ENCODE measurements at regions not wholly inside any gene's neighbourhood (a gene's known extent, or its start where the extent isn't known, plus 50 kb on each side); places are given as distances from the start of the nearest gene placed in this dataset.

GRCh38 chr5:82525626-82526025, 247.5 kb upstream of the RPS23 start:
- intact Hi-C loops (cut with DNase I) = no loop called here
- Histone ChIP-seq H3K27me3 (ENCODE audit: insufficient read depth in 3 of 3, low read length in 2 of 3) (no peaks in the 10 kb centered on the region), H3K27ac (no peak overlapping the region), H3K36me3 (ENCODE audit: insufficient read depth in 1 of 2, low read depth in 1 of 2) (no peaks in the 10 kb centered on the region), H3K9me3 (no peaks in the 10 kb centered on the region), H3K4me3 (no peak overlapping the region), H3K4me1 (no peaks in the 10 kb centered on the region)
- WGBS, 3 donors = 89 to 96% (median 91%) methylated on average over 3 of the region's 3 CpGs
- DNase-seq (no peak), ATAC-seq (no peak)
- no peak for TF ChIP-seq CTCF (IDR thresholded peaks at IDR 0.05)

- intact Hi-C loops (cut with DNase I) = no loop called here
- TF ChIP-seq CTCF (IDR thresholded peaks at IDR 0.05) = no peak
- H3K4me3 ChIP-seq = no peak overlapping the region
- no peak for ATAC-seq
- no peaks in the 10 kb centered on the region for H3K27me3 ChIP-seq (ENCODE audit: insufficient read depth in 3 of 3, low read length in 2 of 3)
- H3K9me3 ChIP-seq = no peaks in the 10 kb centered on the region
- DNase-seq = no peak
- H3K4me1 ChIP-seq = no peaks in the 10 kb centered on the region
- H3K27ac ChIP-seq = no peak overlapping the region
- 38 to 60% (median 58%) methylated on average over 2 of the region's 2 CpGs for WGBS, 3 donors
- no peaks in the 10 kb centered on the region for H3K36me3 ChIP-seq (ENCODE audit: insufficient read depth in 1 of 2, low read depth in 1 of 2)
Measured at GRCh38 chr5:82523633-82524032, 245.5 kb upstream of the RPS23 start.

DNA sequence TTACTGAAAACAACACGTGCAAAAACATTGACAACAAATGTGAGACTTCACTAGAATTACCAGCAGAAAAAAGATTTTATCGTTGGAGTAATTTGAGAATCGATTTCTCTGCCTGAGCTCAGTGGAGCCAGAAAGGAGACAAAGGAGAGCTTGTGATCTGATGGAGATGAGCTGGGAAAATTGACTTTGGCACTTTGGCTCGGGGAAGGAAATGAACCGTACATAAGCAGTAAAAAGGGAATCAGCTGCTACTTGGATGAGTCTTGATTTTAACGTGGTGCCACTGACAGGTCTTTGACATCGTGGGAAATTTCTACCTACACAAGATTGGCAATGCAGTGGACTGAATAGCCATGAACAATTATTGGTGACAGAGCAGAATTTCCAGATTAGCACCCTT, 244.7 kb upstream of the RPS23 start:
- ATAC-seq (no peak), DNase-seq (no peak)
- Histone ChIP-seq H3K27ac (no peak overlapping the region), H3K4me3 (no peak overlapping the region), H3K36me3 (ENCODE audit: insufficient read depth in 1 of 2, low read depth in 1 of 2) (no peaks in the 10 kb centered on the region), H3K4me1 (no peaks in the 10 kb centered on the region), H3K9me3 (no peaks in the 10 kb centered on the region), H3K27me3 (ENCODE audit: insufficient read depth in 3 of 3, low read length in 2 of 3) (no peaks in the 10 kb centered on the region)
- TF ChIP-seq CTCF (IDR thresholded peaks at IDR 0.05) = no peak
- intact Hi-C loops (cut with DNase I) = no loop called here
- 23 to 41% (median 30%) methylated on average over 7 of the region's 7 CpGs for WGBS, 3 donors

DNA sequence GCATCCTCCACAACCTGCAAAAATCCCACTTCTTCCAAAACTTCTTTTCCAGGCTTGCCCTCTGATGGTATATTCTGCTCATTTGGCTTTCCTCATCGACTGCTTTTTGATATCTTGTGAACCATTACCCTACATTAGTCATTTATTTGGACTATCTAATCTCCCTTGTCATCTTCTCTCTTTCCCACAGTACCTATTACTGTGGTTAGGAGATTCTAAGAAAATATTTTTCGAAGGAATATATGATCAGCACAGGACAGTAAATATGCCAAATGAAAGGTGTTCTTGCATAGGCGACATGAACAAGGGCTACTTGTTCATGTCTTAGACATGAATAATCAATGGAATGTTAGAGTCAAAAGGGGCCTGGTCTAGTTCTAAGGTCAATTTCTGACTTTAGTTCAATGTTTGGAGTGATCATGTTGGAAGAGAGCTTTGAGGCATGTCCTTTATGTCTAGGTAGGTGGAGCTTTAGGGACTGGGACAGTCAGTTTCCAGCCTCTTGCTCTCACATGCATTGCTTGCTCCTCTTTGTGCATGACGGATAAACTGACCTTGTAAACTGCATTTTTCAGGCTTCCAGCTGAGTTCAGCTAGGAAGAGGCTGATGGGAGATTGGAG, 243.4 kb upstream of the RPS23 start:
- Histone ChIP-seq H3K9me3 (no peaks in the 10 kb centered on the region), H3K4me3 (no peak overlapping the region), H3K27ac (no peak overlapping the region), H3K36me3 (ENCODE audit: insufficient read depth in 1 of 2, low read depth in 1 of 2) (no peaks in the 10 kb centered on the region), H3K4me1 (no peaks in the 10 kb centered on the region), H3K27me3 (ENCODE audit: insufficient read depth in 3 of 3, low read length in 2 of 3) (no peaks in the 10 kb centered on the region)
- intact Hi-C loops (cut with DNase I) = no loop called here
- DNase-seq = no peak
- 88 to 96% (median 91%) methylated on average over 4 of the region's 4 CpGs for WGBS, 3 donors
- ATAC-seq = no peak
- no peak for TF ChIP-seq CTCF (IDR thresholded peaks at IDR 0.05)

DNA sequence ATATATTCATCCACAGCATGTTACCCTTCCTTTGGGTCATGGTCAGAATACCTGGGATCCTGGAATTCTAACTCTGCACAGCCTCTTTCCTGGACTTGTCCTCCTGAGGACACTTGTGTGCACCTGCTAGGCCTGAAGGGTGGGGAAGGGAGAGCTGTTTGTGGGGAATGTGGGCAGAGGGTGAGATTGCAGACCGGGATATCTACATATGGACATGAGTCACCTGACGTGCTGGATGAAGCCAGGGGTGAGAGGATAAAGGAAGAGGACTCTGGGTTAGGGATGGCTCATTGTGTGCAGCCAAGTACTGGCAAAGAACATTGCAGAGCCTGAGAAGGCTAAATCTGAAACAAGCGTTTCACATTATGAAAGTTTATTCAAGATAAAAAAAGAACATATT, 241.4 kb upstream of the RPS23 start:
- Histone ChIP-seq H3K4me3 (no peak overlapping the region), H3K27ac (no peak overlapping the region), H3K36me3 (ENCODE audit: insufficient read depth in 1 of 2, low read depth in 1 of 2) (no peaks in the 10 kb centered on the region), H3K9me3 (no peaks in the 10 kb centered on the region), H3K27me3 (ENCODE audit: insufficient read depth in 3 of 3, low read length in 2 of 3) (no peaks in the 10 kb centered on the region), H3K4me1 (no peaks in the 10 kb centered on the region)
- intact Hi-C loops (cut with DNase I) = no loop called here
- 73 to 81% (median 81%) methylated on average over 3 of the region's 3 CpGs for WGBS, 3 donors
- no peak for DNase-seq
- no peak for ATAC-seq
- no peak for TF ChIP-seq CTCF (IDR thresholded peaks at IDR 0.05)

Measured in psoas muscle (tissue), 7 donors.